Gastroesophageal sphincter (tissue), 3 donors: ENCODE measurements at regions not wholly inside any gene's neighbourhood (a gene's known extent, or its start where the extent isn't known, plus 50 kb on each side); places are given as distances from the start of the nearest gene placed in this dataset.

Experiments
- CTCF ChIP-seq, 4 experiments: fragments of 200-600 bp in 2 of 4; fragments of 450-650 bp in 2 of 4; sonication (generic) in 1 of 4; IDR thresholded peaks; one replicate each; pipeline ENCODE4 v1.5.1; 2017 to 2019; ENCODE audit warnings: antibody characterized with exemption in 4 of 4, mild to moderate bottlenecking in 2 of 4, moderate library complexity in 2 of 4
- EP300 ChIP-seq: sonication (generic); formaldehyde crosslinking; IDR thresholded peaks from one replicate; pipeline ENCODE4 v1.6.1; 2017; ENCODE audit warnings: antibody characterized with exemption, mild to moderate bottlenecking
- POLR2A ChIP-seq, 2 donors: fragments of 450-650 bp; IDR thresholded peaks; one replicate each; pipeline ENCODE4 v1.6.1; 2017; ENCODE audit warnings: antibody characterized with exemption in 2 of 2, mild to moderate bottlenecking in 2 of 2, moderate library complexity in 1 of 2
- POLR2AphosphoS5 ChIP-seq: sonication (generic); formaldehyde crosslinking; IDR thresholded peaks from one replicate; pipeline ENCODE4 v1.6.1; 2017; ENCODE audit warnings: antibody characterized with exemption

- TF ChIP-seq CTCF (IDR thresholded peaks at IDR 0.05) (no peak), POLR2A (IDR thresholded peaks at IDR 0.05) (no peak), POLR2AphosphoS5 (no peak), EP300 (no peak)
These were observed 60.8 kb upstream of the CFAP46 start for GRCh38 chr10:133003188-133003587.
